ENCODE measurements at regions not wholly inside any gene's neighbourhood (a gene's known extent, or its start where the extent isn't known, plus 50 kb on each side); places are given as distances from the start of the nearest gene placed in this dataset.
"Not testable (repeated sequence)": the region's sequence is repeated elsewhere in the genome, so short reads cannot be mapped to it uniquely, and the experiment has no call there.

DNA sequence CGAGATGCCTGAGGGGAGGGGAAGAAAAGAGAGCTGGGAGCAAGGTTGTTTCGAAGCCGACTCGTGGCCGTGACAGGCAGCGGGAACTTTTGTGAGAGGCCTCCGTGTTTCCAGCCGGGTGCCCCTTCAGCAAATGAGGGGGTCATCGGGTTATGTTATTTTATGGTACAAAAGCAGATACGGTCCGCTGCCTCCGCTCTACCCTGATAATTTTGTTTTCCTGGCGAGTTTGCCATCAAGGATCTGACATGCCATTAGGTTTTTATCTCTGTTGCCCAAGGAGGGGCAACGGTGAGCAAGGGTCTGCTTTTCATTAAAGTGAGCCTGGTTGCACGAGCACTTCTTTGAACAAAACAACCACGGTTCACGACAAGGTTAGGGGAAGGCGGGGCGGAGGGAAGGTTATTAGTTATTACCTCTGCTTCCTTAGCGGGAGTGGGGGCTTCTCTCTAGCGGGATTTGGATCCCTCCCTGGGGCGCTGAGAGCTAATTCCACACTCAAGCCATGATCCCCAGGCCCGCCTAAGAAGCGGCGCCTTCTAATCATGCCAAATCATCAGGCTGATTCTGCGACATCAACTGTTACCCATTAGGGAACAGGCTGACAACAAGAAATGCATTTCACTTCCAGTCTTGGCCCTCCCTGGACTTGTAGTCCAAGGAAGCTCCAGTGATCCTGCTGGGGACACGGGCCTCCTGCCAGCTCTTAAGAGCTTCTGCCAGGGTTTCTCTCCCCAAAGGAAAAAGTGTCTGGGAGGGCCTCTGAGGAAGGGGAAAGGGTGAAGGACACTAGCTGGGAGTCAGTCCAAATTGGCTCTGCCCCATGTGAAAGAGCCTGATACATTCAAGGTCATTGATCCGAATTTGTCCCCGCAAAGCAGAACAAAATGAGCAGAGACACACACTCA, 617.7 kb downstream of the MID1IP1 start:
- DNase-seq: peak; percentile 70

DNA sequence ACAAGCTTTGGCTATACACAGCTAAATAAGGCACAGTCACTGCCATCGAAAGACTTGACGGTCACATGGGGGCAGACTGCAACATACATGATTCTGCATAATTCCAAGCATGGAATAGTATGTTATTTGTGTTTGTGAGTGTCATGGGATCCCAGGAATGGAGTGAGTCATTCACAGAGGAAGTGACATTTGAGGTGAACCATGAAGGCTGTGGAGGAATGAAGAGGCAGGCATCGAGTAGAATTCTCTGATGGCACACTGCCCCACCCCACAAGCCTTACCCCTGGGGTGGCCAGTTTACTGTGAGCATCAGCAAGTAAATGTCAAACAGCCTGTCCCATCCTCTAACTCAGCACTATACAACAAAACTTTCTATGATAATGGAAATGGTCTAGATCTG, 619.7 kb downstream of the MID1IP1 start:
- DNase-seq: no peak

DNA sequence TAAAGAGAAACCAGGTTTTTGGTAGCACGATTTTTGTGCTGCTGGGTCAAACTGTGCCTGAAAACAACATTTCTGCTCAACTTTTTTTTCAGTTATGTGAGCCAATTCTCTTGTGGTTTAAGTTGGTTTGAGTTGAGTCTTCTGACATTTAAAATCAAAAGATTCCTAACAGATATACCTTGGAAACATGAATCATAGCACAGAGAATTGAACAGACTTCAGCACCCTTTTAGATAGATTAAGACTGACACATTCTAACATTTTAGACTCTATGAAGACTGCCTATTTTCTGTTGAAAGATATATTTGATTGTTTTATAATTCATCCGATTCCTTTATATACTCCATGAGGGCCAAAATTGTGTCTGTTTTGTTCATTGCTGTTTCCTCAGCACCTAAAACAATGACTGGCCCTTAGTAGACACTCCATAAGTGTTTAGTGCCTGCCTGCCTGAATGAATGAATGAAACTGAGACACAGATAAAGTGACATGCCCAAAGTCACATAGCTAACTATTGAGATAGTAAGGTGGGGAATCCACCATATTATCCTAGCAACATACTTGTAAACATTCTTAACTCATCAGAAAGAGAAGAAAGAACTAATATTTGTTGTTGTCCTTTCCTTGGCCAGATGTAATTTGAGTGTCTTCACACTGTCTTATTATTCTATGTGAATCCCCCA, 624.0 kb downstream of the MID1IP1 start:
- no peak for DNase-seq

DNA sequence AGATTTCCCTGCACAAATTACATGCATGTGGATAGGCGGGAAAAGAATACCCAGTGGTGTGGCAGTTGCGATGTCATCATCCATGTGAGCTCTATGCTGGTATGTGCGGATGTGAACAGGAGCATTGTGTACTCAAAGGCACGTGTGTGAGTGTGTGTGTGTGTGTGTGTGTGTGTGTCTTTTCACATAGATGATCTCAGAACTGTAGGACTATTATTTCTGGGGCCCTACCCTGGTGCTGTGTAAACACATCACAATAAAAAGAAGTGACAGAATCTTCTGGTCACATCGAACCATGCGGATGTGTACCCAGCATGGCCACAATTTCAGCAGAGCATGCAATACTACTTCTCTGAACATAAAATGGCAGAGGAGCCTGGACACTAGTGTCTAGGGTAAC, 624.8 kb downstream of the MID1IP1 start:
- no peak for DNase-seq

DNA sequence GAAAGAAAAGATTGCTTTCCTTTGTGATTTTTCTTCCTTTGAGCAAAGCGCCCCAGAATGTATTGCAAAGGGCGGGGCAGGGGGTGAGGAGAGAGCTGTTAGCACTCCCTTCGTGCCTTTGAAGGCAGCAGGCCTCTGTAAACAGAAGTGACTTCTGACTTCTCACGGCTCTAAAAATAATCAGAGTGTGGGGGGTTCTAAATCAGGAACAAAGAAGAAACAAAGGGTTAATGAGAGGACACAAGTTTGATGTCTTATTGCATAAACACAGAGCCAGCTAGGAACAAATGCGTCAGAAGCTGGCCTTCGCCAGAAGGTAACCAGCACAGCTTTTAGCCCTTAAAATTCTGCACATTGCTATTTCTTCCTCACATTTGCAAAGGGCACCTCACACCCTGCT, 626.2 kb downstream of the MID1IP1 start:
- DNase-seq: no peak

DNA sequence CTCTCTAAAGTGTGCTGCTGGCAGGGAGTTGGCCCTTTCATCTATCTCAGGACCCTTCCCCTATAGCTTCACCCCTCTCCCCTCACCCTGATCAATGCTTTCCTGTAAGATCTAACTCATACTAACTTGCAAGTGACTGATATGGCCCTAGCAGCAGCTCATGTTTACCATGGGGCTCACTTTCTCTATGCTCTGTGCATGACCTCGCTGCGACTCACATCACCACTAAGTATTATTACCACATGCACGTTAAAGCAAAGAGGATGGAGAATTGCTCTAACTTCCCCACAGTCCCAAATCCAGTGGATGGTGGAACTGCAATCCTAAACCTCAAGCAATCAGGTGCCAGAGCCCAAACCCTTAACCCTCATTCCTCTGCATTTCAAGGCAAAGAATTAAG, 626.6 kb downstream of the MID1IP1 start:
- DNase-seq: no peak

DNA sequence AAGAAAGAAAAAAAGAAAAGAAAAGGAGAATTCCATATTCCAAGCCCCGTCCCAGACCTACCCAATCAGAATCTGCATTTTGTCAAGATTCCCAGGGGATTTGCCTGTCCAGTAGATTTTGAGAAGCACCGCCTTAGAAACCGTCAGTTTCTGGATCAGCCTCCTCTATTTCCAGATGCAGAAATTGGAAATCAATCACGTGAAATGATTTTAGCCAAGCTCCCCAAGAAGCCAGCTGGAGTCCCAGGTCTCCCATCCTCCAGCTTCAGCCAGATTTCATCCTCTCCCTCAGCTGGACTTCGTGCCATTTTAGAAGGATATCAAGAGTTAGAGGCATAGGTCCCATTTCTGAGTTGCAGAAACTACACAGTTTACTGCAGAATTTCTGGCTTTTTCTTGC, 629.3 kb downstream of the MID1IP1 start:
- no peak for DNase-seq

DNA sequence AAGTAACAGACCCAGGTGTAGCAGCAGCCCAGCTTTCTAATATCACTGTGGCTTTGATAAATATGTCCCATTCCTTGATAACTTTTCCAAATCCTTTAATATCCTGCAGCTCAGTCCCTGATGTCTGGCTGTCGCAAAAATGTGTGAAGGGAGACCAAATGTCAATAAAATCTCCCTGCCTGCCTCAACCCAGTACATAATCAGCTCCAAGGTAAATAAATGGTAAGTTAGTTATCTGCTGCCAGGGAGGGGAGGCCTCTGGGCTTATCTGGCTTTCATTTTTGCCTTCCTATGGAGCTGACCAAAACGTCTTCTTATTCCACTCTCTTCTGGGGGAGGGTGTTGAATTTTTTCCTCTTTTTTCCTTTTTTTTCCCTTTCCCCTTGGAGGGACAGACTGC, 630.6 kb downstream of the MID1IP1 start:
- DNase-seq: no peak

DNA sequence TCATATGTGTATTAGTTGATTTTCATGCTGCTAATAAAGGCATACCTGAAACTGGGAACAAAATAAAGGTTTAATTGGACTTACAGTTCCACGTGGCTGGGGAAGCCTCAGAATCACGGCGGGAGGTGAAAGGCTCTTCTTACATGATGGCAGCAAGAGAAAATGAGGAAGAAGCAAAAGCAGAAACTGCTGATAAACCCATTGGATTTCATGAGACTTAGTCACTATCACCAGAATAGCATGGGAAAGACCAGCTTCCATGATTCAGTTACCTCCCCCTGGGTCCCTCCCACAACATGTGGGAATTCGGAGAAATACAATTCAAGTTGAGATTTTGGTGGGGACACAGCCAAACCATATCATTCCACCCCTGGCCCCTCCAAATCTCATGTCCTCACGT, 633.4 kb downstream of the MID1IP1 start:
- DNase-seq: not testable (repeated sequence)

DNA sequence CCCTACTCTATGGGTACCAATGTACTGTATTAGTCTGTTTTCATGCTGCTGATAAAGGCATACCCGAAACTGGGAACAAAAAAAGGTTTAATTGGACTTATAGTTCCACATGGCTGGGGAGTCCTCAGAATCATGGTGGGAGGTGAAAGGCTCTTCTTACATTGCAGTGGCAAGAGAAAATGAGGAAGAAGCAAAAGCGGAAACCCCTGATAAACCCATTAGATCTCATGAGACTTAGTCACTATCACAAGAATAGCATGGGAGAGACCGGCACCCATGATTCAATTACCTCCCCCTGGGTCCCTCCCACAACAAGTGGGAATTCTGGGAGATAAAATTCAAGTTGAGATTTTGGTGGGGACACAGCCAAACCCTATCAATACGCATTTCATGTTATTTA, 635.3 kb downstream of the MID1IP1 start:
- DNase-seq: not testable (repeated sequence)

DNA sequence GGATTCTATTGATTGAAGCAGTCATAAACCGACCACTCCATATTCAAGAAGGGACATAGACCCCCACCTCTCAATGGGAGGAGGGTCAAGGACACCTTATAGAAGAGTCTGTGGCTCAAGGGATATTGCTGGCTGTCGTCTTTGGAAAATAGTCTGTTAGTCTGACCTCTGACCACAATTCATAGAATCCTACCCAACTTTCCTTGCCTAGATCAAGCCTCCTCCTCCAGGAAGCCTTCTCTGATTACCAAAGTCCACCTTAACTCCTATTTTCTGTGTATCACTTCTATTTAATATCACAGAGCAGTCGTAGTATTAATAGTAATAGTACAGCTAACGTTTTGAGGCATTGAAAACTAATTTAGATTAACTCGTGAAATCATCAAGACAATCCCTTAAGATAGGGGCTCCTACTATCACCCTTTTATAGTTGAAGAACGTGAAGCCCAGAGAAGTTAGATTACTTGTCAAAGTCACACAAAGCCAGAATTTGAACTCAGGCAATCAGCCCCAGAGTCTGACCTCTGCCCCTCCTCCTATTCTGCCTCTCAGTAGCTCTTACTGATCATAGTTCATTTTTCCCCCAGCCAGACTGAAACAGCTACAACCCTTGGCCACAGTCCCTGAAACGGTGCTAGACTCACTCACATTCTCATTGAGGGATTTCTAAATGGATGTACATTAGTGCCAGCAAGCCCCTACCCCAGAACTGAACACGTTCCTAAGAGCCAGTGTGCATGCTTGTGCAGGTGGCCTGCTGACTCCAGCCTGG, 636.6 kb downstream of the MID1IP1 start:
- no peak for DNase-seq

DNA sequence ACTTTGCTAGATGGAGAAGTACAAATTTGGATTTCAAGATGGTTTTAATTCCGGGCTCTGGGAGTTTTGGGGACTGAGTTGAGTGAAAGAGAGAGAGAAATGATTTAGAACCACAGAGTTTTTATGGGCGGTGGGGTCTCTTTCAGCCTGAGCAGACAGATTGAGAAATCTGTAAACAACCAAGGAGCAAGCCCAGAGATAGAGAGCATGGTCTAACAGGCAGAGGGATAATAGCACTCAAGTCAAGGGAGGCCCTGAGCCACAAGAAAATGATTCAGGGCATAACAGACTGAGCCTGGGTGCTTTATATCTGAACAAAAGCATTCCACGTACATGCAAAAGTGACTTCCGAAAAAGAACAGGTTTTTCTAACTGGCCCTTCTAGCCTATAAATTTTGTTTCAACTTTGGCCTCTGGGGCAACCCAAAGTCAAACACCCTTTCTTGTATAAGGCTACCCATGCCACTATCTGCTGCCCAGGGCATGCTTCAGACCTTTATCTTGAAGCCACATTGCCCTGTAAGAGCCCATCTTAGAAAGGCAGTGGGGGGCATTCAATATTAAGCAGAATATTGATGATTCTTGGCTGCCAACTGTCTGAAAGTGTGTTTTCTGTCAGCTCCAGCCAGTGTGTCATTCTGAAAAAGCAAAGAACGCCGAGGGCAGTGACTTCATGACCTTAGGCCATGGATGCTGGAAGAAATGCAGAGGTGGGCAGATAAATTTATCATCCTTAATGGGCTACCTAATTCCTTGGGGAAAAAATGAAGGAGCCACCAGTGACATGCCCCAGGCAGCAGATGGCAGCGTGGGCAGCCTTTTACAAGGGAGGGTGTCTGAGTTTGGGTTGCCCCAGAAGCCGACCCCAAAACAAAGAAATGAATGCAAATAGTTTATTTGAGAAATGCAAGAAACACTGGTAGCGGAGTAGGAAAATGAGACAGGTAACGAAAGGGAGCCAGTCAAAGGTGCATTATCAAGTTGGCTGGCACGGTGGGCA, 637.6 kb downstream of the MID1IP1 start:
- no peak for DNase-seq

DNA sequence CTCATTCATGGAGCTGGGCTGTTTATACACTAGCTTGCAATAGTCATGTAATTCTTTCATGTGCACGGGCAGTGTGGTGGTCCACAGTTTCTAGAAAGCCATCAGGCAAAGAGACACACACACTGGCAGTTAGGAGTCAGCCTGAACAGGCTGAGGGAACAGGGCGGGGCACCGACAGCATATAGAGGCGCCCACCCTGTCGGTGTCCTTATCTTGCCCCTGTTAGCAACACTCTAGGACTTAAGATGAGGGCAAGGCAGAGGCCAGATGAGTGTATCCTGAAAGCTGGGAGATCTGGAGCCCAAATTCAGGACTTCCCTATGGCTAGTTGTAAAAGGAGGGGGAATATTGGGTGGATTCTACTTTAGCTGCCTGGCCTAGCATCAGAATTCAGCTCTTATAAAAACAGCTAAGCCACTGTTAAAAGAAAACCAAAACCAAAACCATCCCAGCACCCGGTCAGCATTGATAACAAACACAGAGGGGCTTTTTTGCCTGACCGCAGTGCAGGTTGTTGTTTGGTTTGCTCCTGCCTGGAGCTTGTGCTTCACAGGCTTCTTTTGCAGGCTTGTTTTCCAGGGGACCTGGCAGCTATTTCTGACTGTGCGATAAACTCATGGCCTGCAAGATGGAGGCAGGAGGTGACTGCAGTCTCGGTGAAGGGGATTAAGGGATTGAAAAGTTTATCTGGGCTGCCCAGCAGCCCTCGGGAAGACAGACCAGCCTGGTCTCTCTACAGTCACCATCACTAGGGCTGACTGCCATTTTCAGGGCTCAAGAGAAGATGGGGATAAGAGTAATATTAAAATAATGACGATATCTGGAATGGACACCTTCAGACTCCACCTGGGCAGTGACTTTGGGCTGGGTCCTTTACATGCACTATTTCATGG, 638.9 kb downstream of the MID1IP1 start:
- DNase-seq: no peak

DNA sequence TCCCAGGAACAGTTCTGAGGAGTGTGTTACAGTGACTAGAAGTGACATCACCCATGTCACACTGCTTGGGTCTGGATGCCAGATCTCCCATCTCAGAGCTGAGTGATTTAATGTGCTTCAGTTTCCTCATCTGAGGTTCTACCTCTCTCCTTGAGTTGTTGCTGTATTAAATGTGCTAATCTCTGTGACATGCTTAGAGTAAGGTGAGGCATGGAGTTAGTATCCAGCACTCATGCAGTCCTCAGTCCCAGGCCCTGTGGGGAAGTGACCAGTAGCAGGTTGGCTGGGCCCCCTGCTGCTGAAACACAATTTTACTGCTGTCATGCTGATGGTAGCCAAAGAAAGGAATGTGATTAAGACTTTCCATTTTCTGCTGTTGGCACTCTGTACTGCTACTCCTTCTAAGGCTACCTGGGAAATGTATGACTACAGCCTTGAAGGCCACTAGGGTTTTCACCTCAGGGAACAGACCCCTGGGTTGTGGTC, 639.6 kb downstream of the MID1IP1 start:
- DNase-seq: no peak

DNA sequence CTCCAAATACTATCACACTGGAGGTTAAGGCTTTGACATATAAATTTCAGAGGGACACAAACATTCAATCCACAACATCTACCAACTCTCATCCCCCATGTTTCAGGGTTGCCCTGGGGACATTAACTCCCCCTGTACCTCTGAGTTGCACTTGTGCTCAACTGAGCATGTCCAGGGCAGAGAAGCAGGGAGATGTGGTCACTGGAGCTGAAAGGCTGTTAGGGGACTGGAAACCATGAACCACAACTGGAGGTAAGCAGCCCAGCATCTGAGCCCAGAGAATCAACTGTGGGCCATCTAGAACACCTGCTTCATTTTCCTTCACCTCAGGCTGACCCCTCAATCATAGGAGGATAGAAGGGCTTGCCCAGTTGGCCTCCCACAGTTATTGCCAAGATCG, 641.1 kb downstream of the MID1IP1 start:
- no peak for DNase-seq

DNA sequence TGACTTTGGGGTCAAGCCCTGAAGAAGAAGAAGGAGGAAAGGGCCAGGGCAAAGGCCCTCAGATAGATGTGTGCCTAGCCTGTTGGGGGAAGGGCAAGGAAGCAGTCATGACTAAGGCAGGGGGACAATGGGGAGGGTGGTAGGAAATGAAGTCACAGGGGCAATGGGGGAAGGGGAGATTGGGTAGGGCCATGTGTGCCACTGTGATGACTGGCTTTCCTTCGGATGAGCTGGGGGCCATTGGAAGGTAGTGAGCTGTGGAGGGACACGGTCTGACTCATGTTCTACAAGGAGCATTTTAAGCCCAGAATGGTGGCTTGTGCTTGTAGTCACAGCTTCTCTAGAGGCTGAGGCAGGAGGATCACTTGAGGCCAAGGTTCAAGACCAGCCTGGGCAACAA, 642.0 kb downstream of the MID1IP1 start:
- no peak for DNase-seq

DNA sequence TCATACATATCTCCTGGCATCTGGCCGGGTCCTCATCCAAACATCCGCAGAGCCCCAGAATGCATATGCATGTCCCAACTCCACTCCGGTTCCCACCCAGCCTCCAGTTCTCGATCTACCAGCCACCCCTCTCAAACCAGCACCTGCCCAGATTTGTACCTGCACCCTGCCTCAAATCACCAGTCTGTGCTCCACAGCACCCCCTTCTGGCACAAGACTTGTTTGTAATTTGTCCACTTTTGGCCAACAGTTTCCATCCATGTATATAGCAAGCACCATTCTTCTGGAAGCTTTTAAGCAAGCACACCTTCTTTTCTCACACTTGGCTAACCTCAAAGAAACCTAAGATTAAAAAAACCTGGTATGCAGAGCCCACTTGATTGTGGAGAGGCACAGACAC, 644.1 kb downstream of the MID1IP1 start:
- DNase-seq: no peak

DNA sequence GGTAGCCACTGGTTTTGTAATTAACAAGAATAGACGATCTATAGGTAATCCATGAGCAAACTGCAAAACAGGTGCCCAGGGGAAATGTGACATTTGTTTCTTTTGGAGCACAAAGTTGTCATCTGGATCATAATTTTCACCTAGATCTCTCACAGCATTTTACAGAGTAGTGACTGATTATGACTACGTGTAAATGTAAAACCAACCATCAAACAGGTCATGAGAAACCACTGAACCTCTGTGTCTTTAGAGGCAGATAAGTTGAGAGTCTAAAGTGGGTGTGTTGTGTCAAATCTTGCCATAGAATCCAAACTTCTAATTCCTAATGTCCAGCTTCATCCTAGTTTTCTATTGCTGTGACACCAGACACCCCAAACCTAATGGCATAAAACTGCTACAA, 648.1 kb downstream of the MID1IP1 start:
- no peak for DNase-seq

DNA sequence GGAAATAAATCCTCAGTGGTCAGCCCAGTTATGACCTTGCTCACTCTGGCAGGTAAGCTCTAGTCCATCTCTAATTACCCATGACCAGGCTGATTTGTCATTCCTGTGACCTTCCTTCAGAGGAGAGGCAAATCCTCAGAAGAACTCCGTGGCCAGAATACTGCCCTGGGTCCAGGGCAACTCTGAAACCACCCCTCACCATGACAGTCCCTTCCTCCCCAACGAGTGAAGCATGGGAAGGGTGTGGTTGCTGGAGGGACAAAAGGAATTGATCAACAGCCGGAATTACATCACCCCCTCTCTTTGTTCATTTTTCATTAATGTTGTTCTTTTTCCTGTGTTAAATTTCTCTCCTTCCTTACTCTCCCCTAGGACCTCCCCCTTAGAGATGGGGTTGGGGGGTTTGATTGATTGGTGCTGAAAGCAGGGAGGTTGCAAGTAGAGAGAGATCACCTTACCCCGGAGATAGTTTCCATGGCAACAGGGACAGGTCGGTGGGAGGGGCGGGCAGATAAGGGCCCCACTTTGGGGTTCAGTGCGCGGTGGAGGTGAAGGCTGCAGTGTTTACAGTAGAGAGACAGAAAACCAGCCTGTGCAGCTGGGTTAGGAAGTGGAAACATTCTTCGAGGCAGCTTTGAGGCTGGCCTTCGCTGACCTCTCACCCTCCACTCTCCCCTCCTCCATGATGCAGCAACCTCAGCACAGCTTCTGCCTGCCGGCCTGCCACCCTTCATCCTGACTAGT, 647.4 kb downstream of the BCOR start:
- no peak for DNase-seq

DNA sequence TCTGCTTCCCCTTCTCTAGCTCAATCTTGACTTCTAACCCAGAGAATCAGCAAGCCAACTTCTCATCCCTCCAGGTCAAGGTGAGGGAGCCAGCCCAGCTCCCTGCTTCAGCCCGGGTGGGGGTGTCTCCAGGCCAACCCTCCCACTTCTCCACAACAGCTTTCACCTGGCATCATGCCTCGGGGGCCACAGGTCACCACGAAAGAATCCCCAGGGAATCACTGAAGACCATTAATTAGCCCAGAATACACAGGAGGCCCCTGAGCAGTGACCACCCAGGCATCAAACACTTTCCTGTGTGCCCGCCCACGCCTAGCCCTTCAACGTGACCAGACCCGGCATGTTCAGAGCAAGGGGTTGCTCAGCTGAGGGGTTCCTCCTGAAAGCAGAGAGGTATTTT, 646.7 kb downstream of the BCOR start:
- no peak for DNase-seq

Measured in NCI-H446 treated with DMSO at 0.1 percent for 48 hours (cell line).